GM06990 (cell line): ENCODE measurements at regions not wholly inside any gene's neighbourhood (a gene's known extent, or its start where the extent isn't known, plus 50 kb on each side); places are given as distances from the start of the nearest gene placed in this dataset.

Experiments
- DNase-seq: peaks from one replicate; pipeline ENCODE4 v3.0.0-alpha.2; 2011; ENCODE audit not compliant: insufficient read length; ENCODE audit errors: extremely low read depth
- H3K27me3 ChIP-seq: replicated peaks from 2 replicates; pipeline ENCODE4 v1.6.0; 2011; ENCODE audit warnings: low read length; ENCODE audit not compliant: control insufficient read depth, insufficient read depth
- H3K36me3 ChIP-seq: 2 replicates; pipeline ENCODE4 v1.5.1; 2011; ENCODE audit warnings: low read length; ENCODE audit not compliant: control insufficient read depth, insufficient read depth
- H3K4me3 ChIP-seq: replicated peaks from 2 replicates; pipeline ENCODE4 v1.5.1; 2011; ENCODE audit warnings: low read depth, mild to moderate bottlenecking, control low read depth, low read length
- TF ChIP-seq, protein P1 (sequence below): IDR thresholded peaks from 2 replicates; pipeline ENCODE4 v1.5.1; 2011; ENCODE audit warnings: low read length, control low read depth, mild to moderate bottlenecking, inconsistent platforms; ENCODE audit not compliant: insufficient read depth, poor library complexity, severe bottlenecking

- Histone ChIP-seq H3K4me3 (no peak overlapping the region), H3K27me3 (no peaks in the 10 kb centered on the region), H3K36me3 (no peaks in the 10 kb centered on the region)
- TF ChIP-seq, protein P1, sequence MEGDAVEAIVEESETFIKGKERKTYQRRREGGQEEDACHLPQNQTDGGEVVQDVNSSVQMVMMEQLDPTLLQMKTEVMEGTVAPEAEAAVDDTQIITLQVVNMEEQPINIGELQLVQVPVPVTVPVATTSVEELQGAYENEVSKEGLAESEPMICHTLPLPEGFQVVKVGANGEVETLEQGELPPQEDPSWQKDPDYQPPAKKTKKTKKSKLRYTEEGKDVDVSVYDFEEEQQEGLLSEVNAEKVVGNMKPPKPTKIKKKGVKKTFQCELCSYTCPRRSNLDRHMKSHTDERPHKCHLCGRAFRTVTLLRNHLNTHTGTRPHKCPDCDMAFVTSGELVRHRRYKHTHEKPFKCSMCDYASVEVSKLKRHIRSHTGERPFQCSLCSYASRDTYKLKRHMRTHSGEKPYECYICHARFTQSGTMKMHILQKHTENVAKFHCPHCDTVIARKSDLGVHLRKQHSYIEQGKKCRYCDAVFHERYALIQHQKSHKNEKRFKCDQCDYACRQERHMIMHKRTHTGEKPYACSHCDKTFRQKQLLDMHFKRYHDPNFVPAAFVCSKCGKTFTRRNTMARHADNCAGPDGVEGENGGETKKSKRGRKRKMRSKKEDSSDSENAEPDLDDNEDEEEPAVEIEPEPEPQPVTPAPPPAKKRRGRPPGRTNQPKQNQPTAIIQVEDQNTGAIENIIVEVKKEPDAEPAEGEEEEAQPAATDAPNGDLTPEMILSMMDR: no peak
- DNase-seq: no peak
Measured at GRCh38 chr16:62294213-62294972, 258.2 kb upstream of the CDH8 start.

DNA sequence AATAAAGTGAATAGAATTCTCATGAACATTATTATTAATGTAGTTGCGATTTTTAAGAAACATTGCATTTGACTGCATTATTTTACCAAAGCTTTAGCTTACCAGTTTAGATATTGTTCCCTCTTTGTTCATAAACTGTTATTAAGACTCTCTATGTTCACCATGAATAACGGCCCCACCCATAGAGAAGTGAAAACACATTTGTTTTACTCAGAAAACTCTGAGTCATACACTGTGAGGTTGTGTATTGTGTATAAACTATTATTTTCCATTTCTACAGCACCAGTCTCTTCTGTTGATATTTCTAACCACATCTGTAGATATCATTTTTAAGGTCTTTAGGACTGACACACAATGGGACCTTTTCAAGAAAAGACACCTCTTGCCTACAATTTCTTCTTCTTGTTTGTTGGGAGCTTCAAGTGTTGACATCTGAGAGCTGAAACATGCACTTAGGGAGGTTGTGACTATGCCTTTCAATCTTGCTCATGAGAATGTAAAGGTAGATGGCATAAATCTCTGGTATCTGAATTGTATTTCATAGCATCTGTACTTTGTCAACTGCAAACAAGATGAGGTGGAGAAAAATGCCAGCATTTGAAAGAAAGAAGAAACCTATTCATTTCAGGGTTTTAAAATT is 252.9 kb upstream of the CDH8 start:
- DNase-seq: no peak
- no peaks in the 10 kb centered on the region for H3K27me3 ChIP-seq
- H3K4me3 ChIP-seq: no peak overlapping the region
- TF ChIP-seq, protein P1: no peak
- no peaks in the 10 kb centered on the region for H3K36me3 ChIP-seq

DNA sequence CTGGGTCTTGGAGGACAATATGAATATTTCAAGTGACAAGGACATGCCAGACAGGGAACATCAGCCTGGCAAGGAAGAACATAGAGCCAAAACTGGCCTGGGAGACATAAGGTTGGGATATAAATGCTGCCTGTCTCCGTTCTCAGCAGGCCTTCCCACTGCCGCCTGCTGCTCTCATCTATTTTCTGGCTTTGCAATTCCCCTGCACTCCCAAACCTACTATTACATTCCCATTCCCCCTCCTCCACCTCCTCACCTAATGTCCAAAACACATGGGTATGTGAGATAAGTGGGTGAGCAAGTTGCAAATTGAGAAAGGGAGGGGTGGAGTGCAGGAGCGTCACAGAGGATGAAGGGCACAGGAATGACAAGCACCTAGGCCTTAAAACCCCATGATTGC is 244.3 kb upstream of the CDH8 start:
- Histone ChIP-seq H3K4me3 (no peak overlapping the region), H3K27me3 (no peaks in the 10 kb centered on the region), H3K36me3 (no peaks in the 10 kb centered on the region)
- DNase-seq: no peak
- TF ChIP-seq, protein P1: no peak

DNA sequence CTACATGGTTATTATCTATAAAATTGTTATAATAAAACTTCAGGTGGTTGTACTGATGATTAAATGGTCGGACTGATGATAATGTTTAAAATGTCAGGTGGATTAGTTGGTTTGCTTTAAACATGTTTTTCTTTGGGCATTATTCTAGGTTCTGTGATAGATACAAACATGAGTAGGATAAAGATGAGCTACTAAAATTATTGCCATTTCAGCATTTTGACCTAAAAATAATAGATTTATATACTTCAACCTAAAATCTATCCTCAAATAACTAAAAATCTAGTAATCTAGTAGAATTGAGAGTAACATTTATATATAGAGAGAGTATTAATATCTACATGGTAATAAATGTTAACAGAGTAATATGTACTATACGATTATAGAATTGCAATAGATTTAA is 241.7 kb upstream of the CDH8 start:
- TF ChIP-seq, protein P1: no peak
- Histone ChIP-seq H3K4me3 (no peak overlapping the region), H3K27me3 (no peaks in the 10 kb centered on the region), H3K36me3 (no peaks in the 10 kb centered on the region)
- no peak for DNase-seq

GRCh38 chr16:62276637-62277036 is 240.4 kb upstream of the CDH8 start:
- DNase-seq: no peak
- TF ChIP-seq, protein P1: no peak
- Histone ChIP-seq H3K36me3 (no peaks in the 10 kb centered on the region), H3K27me3 (no peaks in the 10 kb centered on the region), H3K4me3 (no peak overlapping the region)
